SK-N-SH (cell line): ENCODE measurements at regions not wholly inside any gene's neighbourhood (a gene's known extent, or its start where the extent isn't known, plus 50 kb on each side); places are given as distances from the start of the nearest gene placed in this dataset.

ENCODE experiments used
- CTCF ChIA-PET: fragments of 300-600, 350-600 bp; formaldehyde crosslinking; extraction: SDS; loops from one replicate; lab custom pipeline; 2021; lab: Yijun Ruan, JAX
- POLR2A ChIA-PET: fragments of 350-600 bp; sonication (Branson Sonifier 250); formaldehyde crosslinking; extraction: SDS; loops from one replicate; lab custom pipeline; 2020; ENCODE audit warnings: antibody characterized with exemption, inconsistent platforms; lab: Yijun Ruan, JAX
- DNase-seq: peaks from one replicate; pipeline ENCODE4 v3.0.0; 2012
- H2AFZ ChIP-seq: fragments of 200-600 bp; sonication (generic); 2 replicates; pipeline ENCODE4 v1.8.1; 2016; ENCODE audit warnings: antibody characterized with exemption, mild to moderate bottlenecking, low read depth
- H3F3A ChIP-seq: fragments of 200-600 bp; sonication (generic); replicated peaks from 2 replicates; pipeline ENCODE3; 2016; ENCODE audit warnings: antibody characterized with exemption, mild to moderate bottlenecking; ENCODE audit not compliant: insufficient read depth
- H3K27ac ChIP-seq, 2 experiments: fragments of 200-500 bp in 1 of 2; fragments of 200-600 bp in 1 of 2; sonication (Bioruptor generic) in 1 of 2; sonication (generic), shearing (Covaris generic) in 1 of 2; 2 replicates each; pipeline versions ENCODE4 v1.5.1 to v1.6.1; 2014 to 2016; ENCODE audit warnings: low read depth in 2 of 2, inconsistent platforms in 1 of 2, low read length in 1 of 2, mild to moderate bottlenecking in 1 of 2, mixed read lengths in 1 of 2
- H3K27me3 ChIP-seq: fragments of 200-600 bp; sonication (generic), shearing (Covaris generic); 2 replicates; pipeline ENCODE4 v1.6.1; 2016; ENCODE audit warnings: mixed run types; ENCODE audit not compliant: insufficient read depth
- H3K36me3 ChIP-seq, 2 experiments: fragments of 200-500 bp in 1 of 2; fragments of 200-600 bp in 1 of 2; sonication (Bioruptor generic) in 1 of 2; sonication (generic) in 1 of 2; replicated peaks in 1 of 2; 2 replicates each; pipeline versions ENCODE3 to v1.5.1; 2014 to 2016; ENCODE audit warnings: low read length in 1 of 2, mild to moderate bottlenecking in 1 of 2; ENCODE audit not compliant: insufficient read depth in 2 of 2, control insufficient read depth in 1 of 2
- H3K4me1 ChIP-seq, 2 experiments: fragments of 200-500 bp in 1 of 2; fragments of 200-600 bp in 1 of 2; sonication (Bioruptor generic) in 1 of 2; sonication (generic), shearing (Covaris generic) in 1 of 2; 2 replicates each; pipeline versions ENCODE4 v1.5.1 to v1.6.1; 2014 to 2016; ENCODE audit warnings: low read depth in 1 of 2, low read length in 1 of 2, mixed run types in 1 of 2; ENCODE audit not compliant: insufficient read depth in 2 of 2, control insufficient read depth in 1 of 2
- H3K4me2 ChIP-seq: fragments of 200-600 bp; sonication (generic), shearing (Covaris generic); 2 replicates; pipeline ENCODE4 v1.6.1; 2017; ENCODE audit warnings: mixed run types
- H3K4me3 ChIP-seq, 2 experiments: fragments of 200-500 bp in 1 of 2; fragments of 200-600 bp in 1 of 2; sonication (Bioruptor generic) in 1 of 2; sonication (generic), shearing (Covaris generic) in 1 of 2; 2 replicates each; pipeline versions ENCODE4 v1.5.1 to v1.8.1; 2014 to 2016; ENCODE audit warnings: low read depth in 2 of 2, inconsistent platforms in 1 of 2, low read length in 1 of 2, mild to moderate bottlenecking in 1 of 2, mixed read lengths in 1 of 2, moderate library complexity in 1 of 2
- H3K79me2 ChIP-seq: fragments of 200-600 bp; sonication (generic); 2 replicates; pipeline ENCODE4 v1.8.1; 2017; ENCODE audit warnings: mild to moderate bottlenecking; ENCODE audit not compliant: insufficient read depth
- H3K9ac ChIP-seq: fragments of 200-600 bp; sonication (generic); 2 replicates; pipeline ENCODE4 v1.6.1; 2017; ENCODE audit warnings: mixed run types
- H3K9me2 ChIP-seq: fragments of 200-600 bp; sonication (generic); 2 replicates; pipeline ENCODE4 v1.6.1; 2017; ENCODE audit warnings: mixed run types
- H3K9me3 ChIP-seq: fragments of 200-600 bp; sonication (generic); 2 replicates; pipeline ENCODE4 v1.6.1; 2017; ENCODE audit warnings: mixed run types, mild to moderate bottlenecking, moderate library complexity
- H4K20me1 ChIP-seq: fragments of 200-600 bp; sonication (generic); 2 replicates; pipeline ENCODE4 v1.6.1; 2017; ENCODE audit warnings: mild to moderate bottlenecking, mixed run types; ENCODE audit not compliant: insufficient read depth
- CTCF ChIP-seq: fragments of 200-600 bp; sonication (generic); IDR thresholded peaks from 2 replicates; pipeline ENCODE4 v1.6.1; 2017; ENCODE audit warnings: antibody characterized with exemption, mild to moderate bottlenecking, moderate library complexity
- EP300 ChIP-seq, 2 experiments: IDR thresholded peaks; 2 replicates each; pipeline versions ENCODE4 v1.4.0 to v1.6.1; 2012; ENCODE audit warnings: borderline replicate concordance in 1 of 2, low read depth in 1 of 2, low read length in 1 of 2
- GATA2 ChIP-seq: sonication (generic); formaldehyde crosslinking; IDR thresholded peaks from 2 replicates; pipeline ENCODE4 v1.5.0; 2020; ENCODE audit warnings: mild to moderate bottlenecking, missing genetic modification reagents
- MXI1 ChIP-seq: IDR thresholded peaks from 2 replicates; pipeline ENCODE4 v1.6.1; 2012; ENCODE audit warnings: mild to moderate bottlenecking, low read depth, low read length, improper control_type of control experiment
- NFIC ChIP-seq: IDR thresholded peaks from 2 replicates; pipeline ENCODE4 v1.4.0; 2012; ENCODE audit warnings: borderline replicate concordance
- RXRA ChIP-seq: IDR thresholded peaks from 2 replicates; pipeline ENCODE4 v1.4.0; 2012; ENCODE audit warnings: low read depth, mild to moderate bottlenecking, borderline replicate concordance
- TEAD4 ChIP-seq: IDR thresholded peaks from 2 replicates; pipeline ENCODE4 v1.4.0; 2012; ENCODE audit warnings: mild to moderate bottlenecking, borderline replicate concordance; ENCODE audit not compliant: insufficient read depth
- WGBS: methylation state at CpG from one replicate; pipeline ENCODE4 v1.1.6; 2017; ENCODE audit warnings: low lambda C conversion rate; 5-methylcytosine and 5-hydroxymethylcytosine counted together
- TF ChIP-seq, protein P1 (sequence below): IDR thresholded peaks from 2 replicates; pipeline ENCODE4 v1.4.0; 2012; ENCODE audit warnings: low read depth

DNA sequence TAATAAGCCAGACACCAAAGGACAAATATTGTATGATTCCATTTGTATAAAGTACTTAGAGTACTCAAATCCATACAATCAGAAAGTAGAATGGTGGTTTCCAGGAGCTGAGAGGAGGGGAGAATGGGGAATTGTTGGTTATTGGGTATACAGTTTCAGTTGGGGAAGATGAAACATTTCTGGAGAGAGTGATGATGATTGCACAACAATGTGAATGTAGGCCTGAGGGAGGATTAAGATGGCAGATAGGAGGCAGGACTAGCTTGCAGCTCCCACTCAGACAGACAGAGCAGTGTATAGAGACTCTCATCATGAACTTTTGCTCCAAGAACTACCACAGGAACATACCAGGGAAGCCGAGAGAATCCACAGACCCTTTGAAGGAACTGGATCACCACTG lies 75.7 kb upstream of the PAK3 start (continued):
- TF ChIP-seq NFIC: no peak

GRCh38 chrX:111013778-111014455 lies 82.1 kb upstream of the PAK3 start:
- Histone ChIP-seq H3K9ac (no peak overlapping the region), H3K4me1 (peaks cover 0 to 3% of the 10 kb centered on the region in 2 experiments; a peak in 1 of 4 replicates), H3K9me2 (no peaks in the 10 kb centered on the region), H3K4me2 (no peak overlapping the region), H4K20me1 (no peaks in the 10 kb centered on the region), H3K4me3 (no peak overlapping the region), H3K36me3 (no peaks in the 10 kb centered on the region), H3K27me3 (no peaks in the 10 kb centered on the region), H3F3A (no peaks in the 10 kb centered on the region), H3K27ac (no peak overlapping the region), H2AFZ (no peak overlapping the region), H3K79me2 (no peaks in the 10 kb centered on the region), H3K9me3 (no peaks in the 10 kb centered on the region)
- TF ChIP-seq GATA2: no peak
- CTCF ChIA-PET: interaction anchor here (1.4 kb wide), 2 partner anchors 9 to 10 kb away, joined by 4 read pairs; no protein-coding TSS in a partner anchor
- POLR2A ChIA-PET: no interaction called here
- no peak for DNase-seq
- WGBS: 25% methylated on average over 3 of the region's 3 CpGs

DNA sequence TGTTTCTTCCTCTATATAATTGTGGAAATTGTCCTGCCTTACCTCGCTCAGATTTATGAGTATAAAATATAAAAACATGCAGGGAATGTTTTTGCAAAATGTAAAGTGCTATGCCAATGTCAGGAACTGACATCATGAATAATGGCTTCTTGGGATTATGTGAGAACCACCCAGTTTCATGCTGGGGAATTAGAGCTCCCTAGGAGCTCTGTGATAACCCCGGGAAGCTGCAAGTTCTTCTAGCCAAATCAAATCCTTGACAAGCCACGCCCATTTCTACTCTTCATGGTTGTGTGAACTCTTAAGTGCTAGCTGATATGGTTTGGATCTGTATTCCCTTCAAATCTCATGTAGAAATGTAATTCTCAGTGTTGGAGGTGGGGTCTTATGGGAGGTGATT lies 85.9 kb upstream of the PAK3 start:
- CTCF ChIA-PET: no interaction called here
- H3K4me2 ChIP-seq: no peak overlapping the region
- H3F3A ChIP-seq: no peaks in the 10 kb centered on the region
- no peak overlapping the region for H2AFZ ChIP-seq
- no peak overlapping the region for H3K4me3 ChIP-seq
- no peaks in the 10 kb centered on the region for H3K9me2 ChIP-seq
- no peak for TF ChIP-seq RXRA
- no peak for TF ChIP-seq CTCF
- TF ChIP-seq EP300 (IDR thresholded peaks at IDR 0.05; ENCODE audit: borderline replicate concordance in 1 of 2, low read depth in 1 of 2, low read length in 1 of 2): no peak
- TF ChIP-seq TEAD4: no peak
- no peak for TF ChIP-seq MXI1
- TF ChIP-seq, protein P1, sequence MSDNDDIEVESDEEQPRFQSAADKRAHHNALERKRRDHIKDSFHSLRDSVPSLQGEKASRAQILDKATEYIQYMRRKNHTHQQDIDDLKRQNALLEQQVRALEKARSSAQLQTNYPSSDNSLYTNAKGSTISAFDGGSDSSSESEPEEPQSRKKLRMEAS: no peak
- H3K36me3 ChIP-seq: no peaks in the 10 kb centered on the region
- POLR2A ChIA-PET: no interaction called here
- H3K9ac ChIP-seq: no peak overlapping the region
- WGBS: 16% methylated on average over 3 of the region's 3 CpGs
- no peaks in the 10 kb centered on the region; the same call in 1 of the 2 replicates for H3K27me3 ChIP-seq
- no peak for DNase-seq
- peak overlapping the region in 1 of 2 experiments; percentile 58; a peak in 2 of 4 replicates for H3K27ac ChIP-seq
- no peaks in the 10 kb centered on the region for H4K20me1 ChIP-seq
- H3K4me1 ChIP-seq: peaks cover 0 to 6% of the 10 kb centered on the region in 2 experiments; a peak in 1 of 4 replicates
- no peaks in the 10 kb centered on the region for H3K79me2 ChIP-seq
- no peaks in the 10 kb centered on the region for H3K9me3 ChIP-seq
